ENCODE measurements at regions not wholly inside any gene's neighbourhood (a gene's known extent, or its start where the extent isn't known, plus 50 kb on each side); places are given as distances from the start of the nearest gene placed in this dataset.
"Not testable (repeated sequence)": the region's sequence is repeated elsewhere in the genome, so short reads cannot be mapped to it uniquely, and the experiment has no call there.

DNA sequence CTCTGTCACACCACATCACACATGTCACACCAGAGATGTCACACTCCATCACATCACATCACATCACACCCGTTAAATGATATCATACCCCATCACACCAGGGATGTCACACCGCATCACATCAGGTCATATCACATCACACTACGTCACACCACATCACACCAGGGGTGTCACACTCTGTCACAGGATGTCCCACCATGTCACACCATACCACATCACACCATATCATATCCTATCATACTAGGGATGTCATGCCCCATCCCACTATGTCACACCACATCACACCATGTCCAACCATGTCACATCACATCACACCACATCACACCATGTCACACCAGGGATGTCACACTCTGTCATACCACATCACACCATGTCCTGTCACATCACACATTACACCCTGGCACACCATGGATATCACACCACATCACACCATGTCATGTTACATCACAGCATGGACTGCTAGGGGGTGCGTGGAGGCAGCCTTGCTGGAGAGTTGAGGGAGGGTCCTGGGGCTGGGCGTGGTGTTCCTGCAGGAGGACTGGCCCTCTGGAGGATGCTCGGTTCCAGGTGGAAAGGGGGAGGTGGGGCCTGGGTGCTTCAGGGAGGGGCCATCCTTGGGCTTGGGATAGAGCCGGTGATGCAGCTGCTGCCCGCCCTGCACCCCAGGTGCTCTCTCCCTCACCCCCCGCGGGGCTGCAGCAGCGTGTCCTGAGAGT is 134.6 kb downstream of the TMEM121 start:
- H3K9ac ChIP-seq (ENCODE audit: low read length) = no peak overlapping the region
- H4K12ac ChIP-seq (ENCODE audit: low read depth, low read length) = no peak overlapping the region
- H3K36me3 ChIP-seq (ENCODE audit: control insufficient read depth in 1 of 2, insufficient read depth in 2 of 2, low read length in 2 of 2) = no peaks in the 10 kb centered on the region
- H3K14ac ChIP-seq (ENCODE audit: low read length) = no peak overlapping the region
- no peak overlapping the region for H2BK5ac ChIP-seq (ENCODE audit: low read depth, low read length, poor library complexity)
- no peak overlapping the region for H3K4me2 ChIP-seq (ENCODE audit: low read length)
- H2AFZ ChIP-seq (ENCODE audit: insufficient read depth, low read length, poor library complexity) = no peak overlapping the region
- H3K27me3 ChIP-seq (ENCODE audit: insufficient read depth, low read length) = no peaks in the 10 kb centered on the region
- H3K18ac ChIP-seq (ENCODE audit: low read length) = no peak overlapping the region
- no peak overlapping the region for H3K23ac ChIP-seq (ENCODE audit: low read length)
- H3K4me3 ChIP-seq (ENCODE audit: low read depth, low read length) = peak overlapping the region; percentile 50
- no peak for DNase-seq
- H3K4me1 ChIP-seq (ENCODE audit: control insufficient read depth in 1 of 2, insufficient read depth in 2 of 2, low read length in 2 of 2) = no peaks in the 10 kb centered on the region
- no peak overlapping the region for H2BK120ac ChIP-seq (ENCODE audit: insufficient read depth, low read length, poor library complexity)
- H4K91ac ChIP-seq (ENCODE audit: low read depth, low read length) = no peak overlapping the region
- no peak overlapping the region for H2BK12ac ChIP-seq (ENCODE audit: low read length)
- no peak overlapping the region for H2AK5ac ChIP-seq (ENCODE audit: low read length)
- no peak overlapping the region for H3K4ac ChIP-seq (ENCODE audit: low read depth, low read length)
- H3K27ac ChIP-seq (ENCODE audit: low read depth, low read length) = no peak overlapping the region
- H3K79me2 ChIP-seq (ENCODE audit: control insufficient read depth, insufficient read depth, low read length, poor library complexity) = no peaks in the 10 kb centered on the region
- 100% methylated on average over 1 of the region's 11 CpGs for WGBS (ENCODE audit: extremely low coverage, insufficient coverage, insufficient read length)
- H4K8ac ChIP-seq (ENCODE audit: low read depth, low read length) = no peak overlapping the region
- peaks cover 42% of the 10 kb centered on the region for H3K9me3 ChIP-seq (ENCODE audit: insufficient read depth, low read depth, low read length)
- H3K79me1 ChIP-seq (ENCODE audit: low read length) = no peaks in the 10 kb centered on the region

DNA sequence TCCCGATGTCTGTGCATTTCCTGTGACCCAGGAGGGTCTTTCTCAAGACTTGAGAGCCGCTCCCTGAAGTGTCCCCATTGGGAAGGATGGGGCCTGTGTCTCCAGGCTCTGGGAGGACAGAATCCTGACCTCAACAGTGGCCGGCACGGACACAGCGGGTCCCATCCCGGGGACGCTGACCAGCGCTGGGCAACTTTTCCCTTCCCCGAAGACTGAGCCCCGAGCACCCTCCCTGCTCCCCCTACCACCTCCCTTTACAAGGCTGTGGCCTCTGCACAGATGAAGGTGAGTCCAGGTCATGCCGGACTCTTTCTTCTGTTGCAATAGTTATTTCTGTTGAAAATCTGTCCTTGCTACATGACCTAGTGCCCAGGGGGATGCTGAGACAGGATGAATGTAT is 135.7 kb downstream of the TMEM121 start:
- not testable (repeated sequence) for DNase-seq; H3K27ac ChIP-seq (ENCODE audit: low read depth, low read length); H3K9ac ChIP-seq (ENCODE audit: low read length); H3K23ac ChIP-seq (ENCODE audit: low read length); H3K79me1 ChIP-seq (ENCODE audit: low read length); H3K4me1 ChIP-seq (ENCODE audit: control insufficient read depth in 1 of 2, insufficient read depth in 2 of 2, low read length in 2 of 2); H2AFZ ChIP-seq (ENCODE audit: insufficient read depth, low read length, poor library complexity); H2BK12ac ChIP-seq (ENCODE audit: low read length); H3K36me3 ChIP-seq (ENCODE audit: control insufficient read depth in 1 of 2, insufficient read depth in 2 of 2, low read length in 2 of 2); H4K91ac ChIP-seq (ENCODE audit: low read depth, low read length); H2BK5ac ChIP-seq (ENCODE audit: low read depth, low read length, poor library complexity); H2BK120ac ChIP-seq (ENCODE audit: insufficient read depth, low read length, poor library complexity); H3K27me3 ChIP-seq (ENCODE audit: insufficient read depth, low read length); H3K18ac ChIP-seq (ENCODE audit: low read length); H4K8ac ChIP-seq (ENCODE audit: low read depth, low read length); H3K4me3 ChIP-seq (ENCODE audit: low read depth, low read length); H2AK5ac ChIP-seq (ENCODE audit: low read length); H3K79me2 ChIP-seq (ENCODE audit: control insufficient read depth, insufficient read depth, low read length, poor library complexity); H3K4me2 ChIP-seq (ENCODE audit: low read length); H3K14ac ChIP-seq (ENCODE audit: low read length); H3K4ac ChIP-seq (ENCODE audit: low read depth, low read length); H4K12ac ChIP-seq (ENCODE audit: low read depth, low read length)
- no CpG with 5 or more reads among the region's 11 CpGs for WGBS (ENCODE audit: extremely low coverage, insufficient coverage, insufficient read length)
- peaks cover 48% of the 10 kb centered on the region for H3K9me3 ChIP-seq (ENCODE audit: insufficient read depth, low read depth, low read length)

DNA sequence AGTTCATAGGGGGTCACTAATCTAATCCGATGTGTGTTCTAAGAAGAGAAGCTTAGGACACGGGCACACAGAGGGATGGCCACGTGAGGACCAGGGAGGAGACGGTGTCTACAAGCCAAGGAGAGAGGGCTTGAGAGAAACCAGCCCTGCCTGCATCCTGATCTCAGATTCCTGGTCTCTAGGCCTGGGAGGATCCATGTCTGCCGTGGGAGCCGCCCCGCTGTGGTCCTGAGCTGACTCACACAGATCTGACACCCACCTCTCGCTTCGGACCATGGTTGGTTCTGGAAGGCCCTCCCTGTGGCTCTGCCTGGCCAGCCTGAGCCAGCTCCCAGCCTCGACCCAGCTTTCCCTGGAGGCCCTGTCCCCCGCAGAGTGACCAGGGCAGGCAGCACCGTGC is 136.2 kb downstream of the TMEM121 start:
- not testable (repeated sequence) for H2BK5ac ChIP-seq (ENCODE audit: low read depth, low read length, poor library complexity); H3K4me2 ChIP-seq (ENCODE audit: low read length); H4K8ac ChIP-seq (ENCODE audit: low read depth, low read length); H3K23ac ChIP-seq (ENCODE audit: low read length); H2AFZ ChIP-seq (ENCODE audit: insufficient read depth, low read length, poor library complexity); H3K14ac ChIP-seq (ENCODE audit: low read length); H3K79me2 ChIP-seq (ENCODE audit: control insufficient read depth, insufficient read depth, low read length, poor library complexity); H3K27me3 ChIP-seq (ENCODE audit: insufficient read depth, low read length); H3K79me1 ChIP-seq (ENCODE audit: low read length); DNase-seq; H3K4me3 ChIP-seq (ENCODE audit: low read depth, low read length); H2AK5ac ChIP-seq (ENCODE audit: low read length); H2BK12ac ChIP-seq (ENCODE audit: low read length); H4K91ac ChIP-seq (ENCODE audit: low read depth, low read length); H3K36me3 ChIP-seq (ENCODE audit: control insufficient read depth in 1 of 2, insufficient read depth in 2 of 2, low read length in 2 of 2); H3K18ac ChIP-seq (ENCODE audit: low read length); H3K27ac ChIP-seq (ENCODE audit: low read depth, low read length); H2BK120ac ChIP-seq (ENCODE audit: insufficient read depth, low read length, poor library complexity); H3K9ac ChIP-seq (ENCODE audit: low read length); H4K12ac ChIP-seq (ENCODE audit: low read depth, low read length); H3K4ac ChIP-seq (ENCODE audit: low read depth, low read length); H3K4me1 ChIP-seq (ENCODE audit: control insufficient read depth in 1 of 2, insufficient read depth in 2 of 2, low read length in 2 of 2)
- no CpG with 5 or more reads among the region's 12 CpGs for WGBS (ENCODE audit: extremely low coverage, insufficient coverage, insufficient read length)
- peaks cover 51% of the 10 kb centered on the region for H3K9me3 ChIP-seq (ENCODE audit: insufficient read depth, low read depth, low read length)

DNA sequence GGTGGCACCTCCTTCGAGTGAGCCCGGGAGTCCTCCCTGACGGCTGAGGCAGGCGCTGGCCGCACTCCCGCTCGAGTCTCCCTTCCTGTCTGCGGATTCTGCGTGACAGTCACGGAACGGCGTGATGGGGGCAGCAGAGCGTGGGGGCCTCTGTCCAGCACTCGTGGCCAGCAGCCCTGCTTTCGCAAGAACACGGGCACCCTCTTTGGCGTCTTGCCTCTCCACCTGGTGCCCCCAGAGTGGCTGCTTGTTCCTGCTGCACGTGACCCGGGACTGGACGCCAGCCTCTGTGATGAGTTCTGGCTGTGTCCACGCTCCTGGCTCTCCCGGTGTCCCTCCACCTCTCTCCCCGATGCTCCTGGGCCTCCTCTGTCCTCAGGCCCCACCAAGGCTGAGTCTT is 136.9 kb downstream of the TMEM121 start:
- not testable (repeated sequence) for H3K4me1 ChIP-seq (ENCODE audit: control insufficient read depth in 1 of 2, insufficient read depth in 2 of 2, low read length in 2 of 2); H2AFZ ChIP-seq (ENCODE audit: insufficient read depth, low read length, poor library complexity); H3K79me1 ChIP-seq (ENCODE audit: low read length); H4K91ac ChIP-seq (ENCODE audit: low read depth, low read length); H3K4me3 ChIP-seq (ENCODE audit: low read depth, low read length); H3K27ac ChIP-seq (ENCODE audit: low read depth, low read length); H4K8ac ChIP-seq (ENCODE audit: low read depth, low read length); DNase-seq; H3K79me2 ChIP-seq (ENCODE audit: control insufficient read depth, insufficient read depth, low read length, poor library complexity); H3K4me2 ChIP-seq (ENCODE audit: low read length); H2BK5ac ChIP-seq (ENCODE audit: low read depth, low read length, poor library complexity); H2BK12ac ChIP-seq (ENCODE audit: low read length); H3K9ac ChIP-seq (ENCODE audit: low read length); H4K12ac ChIP-seq (ENCODE audit: low read depth, low read length); H3K23ac ChIP-seq (ENCODE audit: low read length); H3K36me3 ChIP-seq (ENCODE audit: control insufficient read depth in 1 of 2, insufficient read depth in 2 of 2, low read length in 2 of 2); H2BK120ac ChIP-seq (ENCODE audit: insufficient read depth, low read length, poor library complexity); H3K27me3 ChIP-seq (ENCODE audit: insufficient read depth, low read length); H2AK5ac ChIP-seq (ENCODE audit: low read length); H3K4ac ChIP-seq (ENCODE audit: low read depth, low read length); H3K18ac ChIP-seq (ENCODE audit: low read length); H3K14ac ChIP-seq (ENCODE audit: low read length)
- no CpG with 5 or more reads among the region's 23 CpGs for WGBS (ENCODE audit: extremely low coverage, insufficient coverage, insufficient read length)
- H3K9me3 ChIP-seq (ENCODE audit: insufficient read depth, low read depth, low read length) = peaks cover 56% of the 10 kb centered on the region
